ENCODE measurements at regions not wholly inside any gene's neighbourhood (a gene's known extent, or its start where the extent isn't known, plus 50 kb on each side); places are given as distances from the start of the nearest gene placed in this dataset.

DNA sequence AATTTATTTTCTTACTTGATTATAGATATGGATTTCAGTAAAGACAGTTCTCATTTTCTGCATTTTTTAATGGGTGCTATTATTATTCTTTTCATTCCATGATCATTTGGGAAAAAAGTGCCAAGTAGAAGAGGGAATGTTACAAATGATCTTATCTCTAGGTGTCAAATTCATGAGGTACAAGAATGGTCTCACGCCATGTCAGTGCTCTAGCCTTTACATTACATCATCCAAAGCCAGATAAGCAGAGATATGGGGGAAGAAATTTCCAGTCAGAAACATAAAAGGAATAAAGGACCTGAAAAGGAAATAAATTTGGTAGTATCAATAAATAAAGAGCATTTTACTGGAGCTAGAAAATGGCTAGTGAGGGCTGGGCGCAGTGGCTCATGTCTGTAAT is 1544.2 kb upstream of the CDH6 start:
- Histone ChIP-seq H3K4me1 (no peaks in the 10 kb centered on the region), H3K9me3 (no peaks in the 10 kb centered on the region), H3K27ac (replicated peaks in 1 of 4) (no peak overlapping the region), H3K27me3 (no peaks in the 10 kb centered on the region), H3K36me3 (no peaks in the 10 kb centered on the region), H3K4me3 (no peak overlapping the region)
- intact Hi-C loops (cut with DNase I), result no loop called here
- TF ChIP-seq POLR2AphosphoS5 (IDR thresholded peaks at IDR 0.05), result no peak
- WGBS, result 75% methylated on average over 2 of the region's 2 CpGs
- DNase-seq (ENCODE audit: extremely low spot score), result no peak

DNA sequence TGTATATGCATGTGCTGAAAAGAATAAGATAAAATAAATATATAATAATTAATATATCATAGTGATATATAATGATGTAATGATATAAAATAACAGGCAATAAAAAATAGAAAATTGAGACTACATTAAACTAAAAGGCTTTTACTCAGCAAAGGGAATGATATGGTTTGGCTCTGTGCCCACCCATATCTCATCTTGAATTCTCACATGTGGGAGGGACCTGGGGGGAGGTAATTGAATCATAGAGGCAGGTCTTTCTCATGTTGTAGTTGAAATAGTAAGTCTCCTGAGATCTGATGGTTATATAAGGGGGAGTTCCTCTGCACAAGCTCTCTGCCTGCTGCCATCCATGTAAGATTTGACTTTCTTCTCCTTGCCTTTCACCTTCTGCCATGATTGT is 1550.9 kb upstream of the CDH6 start:
- DNase-seq (ENCODE audit: extremely low spot score), result no peak
- Histone ChIP-seq H3K9me3 (no peaks in the 10 kb centered on the region), H3K4me1 (no peaks in the 10 kb centered on the region), H3K27ac (replicated peaks in 1 of 4) (no peak overlapping the region), H3K36me3 (no peaks in the 10 kb centered on the region), H3K27me3 (no peaks in the 10 kb centered on the region), H3K4me3 (no peak overlapping the region)
- intact Hi-C loops (cut with DNase I), result no loop called here
- TF ChIP-seq POLR2A (IDR thresholded peaks at IDR 0.05; ENCODE audit: low read depth) (no peak), POLR2AphosphoS5 (IDR thresholded peaks at IDR 0.05) (no peak), EP300 (IDR thresholded peaks at IDR 0.05) (no peak)

DNA sequence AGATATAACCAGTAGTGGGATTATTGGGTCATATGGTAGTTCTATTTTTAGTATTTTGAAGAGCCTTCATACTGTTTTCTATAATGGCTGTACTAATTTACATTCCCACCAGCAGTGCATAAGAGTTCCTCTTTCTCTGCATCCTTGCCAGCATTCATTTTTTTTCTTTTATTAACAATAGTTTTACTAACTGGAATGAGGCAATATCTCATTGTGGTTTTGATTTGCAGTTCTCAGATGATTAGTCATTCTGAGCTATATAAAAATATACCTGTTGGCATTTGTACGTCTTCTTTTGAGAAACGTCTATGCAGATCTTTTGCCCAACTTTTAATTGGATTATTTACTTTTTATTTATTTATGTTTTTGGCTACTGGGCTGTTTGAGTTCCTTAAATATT is 1579.3 kb upstream of the CDH6 start:
- Histone ChIP-seq H3K27me3 (no peaks in the 10 kb centered on the region), H3K36me3 (no peaks in the 10 kb centered on the region), H3K4me3 (no peak overlapping the region), H3K27ac (replicated peaks in 1 of 4) (no peak overlapping the region), H3K9me3 (peaks cover 0 to 10% (median 0%) of the 10 kb centered on the region in 4 donors), H3K4me1 (no peaks in the 10 kb centered on the region)
- WGBS, result 73% methylated on average over 2 of the region's 2 CpGs
- TF ChIP-seq, protein P1, sequence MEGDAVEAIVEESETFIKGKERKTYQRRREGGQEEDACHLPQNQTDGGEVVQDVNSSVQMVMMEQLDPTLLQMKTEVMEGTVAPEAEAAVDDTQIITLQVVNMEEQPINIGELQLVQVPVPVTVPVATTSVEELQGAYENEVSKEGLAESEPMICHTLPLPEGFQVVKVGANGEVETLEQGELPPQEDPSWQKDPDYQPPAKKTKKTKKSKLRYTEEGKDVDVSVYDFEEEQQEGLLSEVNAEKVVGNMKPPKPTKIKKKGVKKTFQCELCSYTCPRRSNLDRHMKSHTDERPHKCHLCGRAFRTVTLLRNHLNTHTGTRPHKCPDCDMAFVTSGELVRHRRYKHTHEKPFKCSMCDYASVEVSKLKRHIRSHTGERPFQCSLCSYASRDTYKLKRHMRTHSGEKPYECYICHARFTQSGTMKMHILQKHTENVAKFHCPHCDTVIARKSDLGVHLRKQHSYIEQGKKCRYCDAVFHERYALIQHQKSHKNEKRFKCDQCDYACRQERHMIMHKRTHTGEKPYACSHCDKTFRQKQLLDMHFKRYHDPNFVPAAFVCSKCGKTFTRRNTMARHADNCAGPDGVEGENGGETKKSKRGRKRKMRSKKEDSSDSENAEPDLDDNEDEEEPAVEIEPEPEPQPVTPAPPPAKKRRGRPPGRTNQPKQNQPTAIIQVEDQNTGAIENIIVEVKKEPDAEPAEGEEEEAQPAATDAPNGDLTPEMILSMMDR (IDR thresholded peaks at IDR 0.05), result no peak
- TF ChIP-seq POLR2A (IDR thresholded peaks at IDR 0.05; ENCODE audit: low read depth) (no peak), EP300 (IDR thresholded peaks at IDR 0.05) (no peak), POLR2AphosphoS5 (IDR thresholded peaks at IDR 0.05) (no peak)
- intact Hi-C loops (cut with DNase I), result no loop called here
- DNase-seq (ENCODE audit: extremely low spot score), result no peak

DNA sequence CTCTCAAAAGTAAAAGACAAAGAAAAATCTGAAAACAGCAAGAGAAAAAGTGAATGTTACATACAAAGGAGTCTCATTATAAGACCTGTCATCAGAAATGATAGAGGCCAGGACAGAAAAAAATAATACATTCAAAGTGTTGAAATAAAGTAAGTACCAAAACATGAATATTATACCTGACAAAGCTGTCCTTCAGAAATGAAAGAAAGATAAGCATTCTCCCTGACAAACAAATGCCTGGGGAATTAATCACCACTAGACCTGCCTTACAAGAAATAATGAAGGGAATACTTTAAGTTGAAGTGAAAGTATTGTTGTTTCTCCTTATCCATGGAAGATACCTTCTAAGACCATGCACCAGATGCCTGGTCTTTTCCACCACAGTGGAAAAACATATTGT is 1605.2 kb upstream of the CDH6 start:
- no peak for TF ChIP-seq POLR2AphosphoS5 (IDR thresholded peaks at IDR 0.05)
- no peak for TF ChIP-seq POLR2A (IDR thresholded peaks at IDR 0.05; ENCODE audit: low read depth)
- TF ChIP-seq, protein P1 (IDR thresholded peaks at IDR 0.05), result no peak
- no peak for TF ChIP-seq EP300 (IDR thresholded peaks at IDR 0.05)
- Histone ChIP-seq H3K27me3 (no peaks in the 10 kb centered on the region), H3K36me3 (no peaks in the 10 kb centered on the region), H3K4me1 (no peaks in the 10 kb centered on the region), H3K9me3 (no peaks in the 10 kb centered on the region), H3K27ac (replicated peaks in 1 of 4) (no peak overlapping the region), H3K4me3 (no peak overlapping the region)
- DNase-seq (ENCODE audit: extremely low spot score), result no peak
- intact Hi-C loops (cut with DNase I), result no loop called here

DNA sequence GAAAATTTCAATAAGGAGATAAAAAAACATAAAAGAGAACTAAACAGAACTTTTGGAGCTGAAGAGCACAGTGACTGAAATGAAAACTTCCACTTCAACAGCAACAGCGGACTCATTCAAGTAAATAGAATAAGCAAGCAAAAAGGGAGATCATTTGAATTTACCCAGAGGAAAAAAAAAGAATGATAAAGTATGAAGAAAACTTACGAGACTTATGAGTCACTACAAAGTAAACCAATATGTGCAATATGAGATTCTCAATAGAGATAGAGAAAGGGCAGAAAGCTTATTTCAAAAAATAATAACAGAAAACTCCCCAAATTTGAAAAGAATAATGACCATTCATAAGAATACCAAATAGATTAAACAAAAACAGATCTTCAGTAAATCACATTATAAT is 1605.7 kb upstream of the CDH6 start:
- H3K27ac ChIP-seq (replicated peaks in 1 of 4), result no peak overlapping the region
- no peaks in the 10 kb centered on the region for H3K9me3 ChIP-seq
- DNase-seq (ENCODE audit: extremely low spot score), result no peak
- TF ChIP-seq POLR2A (IDR thresholded peaks at IDR 0.05; ENCODE audit: low read depth) (no peak), EP300 (IDR thresholded peaks at IDR 0.05) (no peak), POLR2AphosphoS5 (IDR thresholded peaks at IDR 0.05) (no peak)
- TF ChIP-seq, protein P1 (IDR thresholded peaks at IDR 0.05), result no peak
- 87% methylated on average over 2 of the region's 2 CpGs for WGBS
- no peaks in the 10 kb centered on the region for H3K4me1 ChIP-seq
- intact Hi-C loops (cut with DNase I), result no loop called here
- H3K4me3 ChIP-seq, result no peak overlapping the region
- H3K36me3 ChIP-seq, result no peaks in the 10 kb centered on the region
- H3K27me3 ChIP-seq, result no peaks in the 10 kb centered on the region

DNA sequence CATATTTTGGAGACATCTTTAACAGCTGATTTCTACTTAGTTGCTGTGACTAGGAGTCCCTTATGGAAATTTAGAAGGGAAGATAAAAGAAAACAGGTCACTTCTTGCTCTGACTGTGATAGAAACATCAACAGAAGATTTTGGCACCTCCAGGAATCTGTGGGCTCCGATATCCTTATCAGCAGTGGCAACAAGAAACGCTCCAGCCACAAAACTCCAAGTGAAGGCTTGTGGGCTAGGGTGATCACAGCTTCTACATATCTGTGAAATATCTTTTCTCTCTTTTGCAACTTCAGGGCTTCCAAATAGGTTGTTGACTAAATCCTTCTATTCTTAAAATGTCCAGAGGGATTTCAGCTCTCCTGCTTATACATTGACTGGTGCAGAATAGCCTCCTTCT is 1625.5 kb upstream of the CDH6 start:
- Histone ChIP-seq H3K9me3 (no peaks in the 10 kb centered on the region), H3K4me1 (no peaks in the 10 kb centered on the region), H3K27ac (replicated peaks in 1 of 4) (no peak overlapping the region), H3K36me3 (no peaks in the 10 kb centered on the region), H3K27me3 (no peaks in the 10 kb centered on the region), H3K4me3 (no peak overlapping the region)
- TF ChIP-seq, protein P1 (IDR thresholded peaks at IDR 0.05), result no peak
- TF ChIP-seq POLR2A (IDR thresholded peaks at IDR 0.05; ENCODE audit: low read depth) (no peak), EP300 (IDR thresholded peaks at IDR 0.05) (no peak), POLR2AphosphoS5 (IDR thresholded peaks at IDR 0.05) (no peak)
- intact Hi-C loops (cut with DNase I), result no loop called here
- WGBS, result 53% methylated on average over 2 of the region's 2 CpGs
- no peak for DNase-seq (ENCODE audit: extremely low spot score)
